Activated CD8-positive, alpha-beta memory T cell treated with anti-CD3 and anti-CD28 coated beads, Interleukin-2, amount 50 U/mL, for 48 hours (primary cell): ENCODE measurements at regions not wholly inside any gene's neighbourhood (a gene's known extent, or its start where the extent isn't known, plus 50 kb on each side); places are given as distances from the start of the nearest gene placed in this dataset.

Source experiments
- DNase-seq: peaks from one replicate; pipeline ENCODE4 v3.0.0-alpha.2; 2020

- DNase-seq = no peak
Observed at GRCh38 chr16:63981639-63982038, 1140.2 kb downstream of the CDH11 start.

- no peak for DNase-seq
Observed at GRCh38 chr16:63980763-63981162, 1141.1 kb downstream of the CDH11 start.

DNA sequence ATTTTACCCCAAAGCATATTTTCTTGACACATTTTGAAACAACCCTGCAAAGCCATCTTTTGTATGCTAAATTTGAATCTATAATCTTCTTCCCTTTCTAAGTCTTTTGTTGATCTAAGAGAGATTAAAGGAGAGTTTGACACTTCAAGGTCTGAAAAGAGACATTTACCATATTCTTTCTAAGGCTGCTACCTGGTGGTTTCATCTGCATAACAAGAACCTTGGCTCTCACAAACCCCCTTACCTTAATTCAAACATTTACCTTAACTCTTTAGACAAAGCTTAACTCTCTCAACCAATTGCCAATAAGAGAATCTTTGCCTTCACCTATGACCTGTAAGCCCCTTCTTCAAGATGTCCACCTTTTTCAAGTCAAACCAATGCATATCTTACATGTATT, 1143.6 kb downstream of the CDH11 start:
- DNase-seq = no peak

DNA sequence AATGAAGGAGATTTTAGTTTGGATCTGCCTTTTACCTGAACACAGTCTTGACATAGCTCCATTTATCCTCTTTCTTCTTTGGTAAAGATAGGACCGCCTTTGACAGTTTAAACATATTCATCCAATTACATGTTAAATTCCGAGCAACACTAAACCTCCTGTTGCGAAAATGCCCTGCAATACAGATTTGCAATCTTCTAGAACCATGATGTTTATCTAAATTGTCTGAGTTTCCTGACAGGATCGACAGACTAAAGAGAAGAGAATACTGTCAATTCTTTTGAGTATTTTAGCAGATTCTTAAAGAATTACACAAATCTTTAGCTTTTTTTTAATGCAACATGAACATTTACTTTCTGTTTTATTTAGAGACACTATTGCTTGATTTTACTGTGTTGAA, 1145.5 kb downstream of the CDH11 start:
- no peak for DNase-seq

DNA sequence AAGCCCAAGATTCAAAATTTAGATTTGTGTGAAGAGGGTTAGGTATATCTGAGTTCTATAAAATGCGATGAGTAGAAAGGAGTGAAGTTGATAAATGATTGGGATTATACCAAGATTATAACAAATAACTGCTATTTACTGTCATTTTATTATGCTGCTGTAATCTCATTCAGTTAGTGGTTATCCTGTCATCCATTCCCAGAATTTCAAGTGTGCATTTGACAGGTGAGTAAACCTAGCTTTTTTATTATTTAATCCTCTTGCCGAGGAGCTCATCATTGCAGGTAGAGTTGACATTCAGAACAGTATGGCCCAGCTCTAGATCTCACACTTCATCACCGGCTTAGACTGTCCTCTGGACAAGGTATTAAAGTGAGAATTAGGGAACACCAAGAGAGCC, 1146.2 kb downstream of the CDH11 start:
- no peak for DNase-seq

- no peak for DNase-seq
Observed at GRCh38 chr16:63967966-63968365, 1153.9 kb downstream of the CDH11 start.

GRCh38 chr16:63960321-63960720, 1161.5 kb downstream of the CDH11 start:
- no peak for DNase-seq

DNA sequence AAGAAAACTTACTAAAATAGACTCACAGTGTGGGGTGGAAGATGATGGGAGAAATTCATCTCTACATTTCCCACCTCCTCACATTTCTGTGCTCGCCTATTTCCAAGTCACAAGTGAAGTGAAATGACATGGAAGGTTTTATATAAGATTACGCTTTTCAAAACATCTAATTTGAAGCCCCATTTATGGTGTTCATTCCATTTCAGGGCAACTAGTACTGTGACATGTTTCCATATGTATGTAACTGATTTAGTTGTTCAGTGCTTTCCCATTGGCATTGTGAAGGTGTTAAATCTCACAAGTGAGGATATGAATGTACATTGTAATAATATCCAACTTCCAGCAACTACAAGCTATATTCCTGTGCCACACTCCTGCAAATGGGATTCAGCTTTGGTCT, 1174.8 kb downstream of the CDH11 start:
- DNase-seq = no peak

DNA sequence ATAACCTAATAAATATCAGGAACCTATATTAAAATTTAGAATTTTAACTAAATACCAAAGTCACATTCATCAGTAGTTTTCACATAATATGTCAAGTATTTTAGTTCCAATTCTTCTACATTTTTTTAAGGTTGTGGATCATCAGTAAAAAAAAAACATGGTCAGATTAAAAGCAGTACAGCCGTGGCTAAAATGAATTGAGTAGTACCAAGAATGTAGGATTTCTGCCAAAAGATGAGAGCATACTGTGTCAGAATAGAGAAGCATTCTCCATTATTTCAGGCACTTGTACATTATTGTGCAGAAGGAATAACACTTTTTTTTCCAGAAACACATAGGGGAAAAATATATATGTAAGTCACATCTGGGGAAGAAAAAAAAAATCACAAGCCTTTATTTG, 1176.1 kb downstream of the CDH11 start:
- DNase-seq = no peak

GRCh38 chr16:63943566-63943965, 1178.3 kb downstream of the CDH11 start:
- no peak for DNase-seq

DNA sequence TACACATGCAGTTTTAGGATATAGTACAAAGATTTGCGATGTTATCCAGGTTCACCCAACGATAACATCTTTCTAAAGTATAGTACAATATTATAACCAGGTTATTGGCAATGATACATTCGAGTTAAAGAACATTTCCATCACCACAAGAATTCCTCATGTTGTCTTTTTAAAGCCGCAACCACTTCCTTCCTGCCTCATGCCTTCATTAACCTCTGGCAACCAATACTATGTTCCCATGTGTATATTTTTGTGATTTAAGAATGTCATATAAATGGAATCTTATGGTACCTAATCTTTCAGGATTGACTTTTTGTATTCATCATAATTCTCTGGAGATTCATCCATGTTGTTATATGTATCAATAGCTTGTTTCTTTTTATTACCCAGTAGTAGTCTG, 1183.2 kb downstream of the CDH11 start:
- no peak for DNase-seq

- no peak for DNase-seq
Observed at GRCh38 chr16:63933841-63934240, 1188.0 kb downstream of the CDH11 start.

GRCh38 chr16:63928421-63928820, 1193.4 kb downstream of the CDH11 start:
- no peak for DNase-seq

DNA sequence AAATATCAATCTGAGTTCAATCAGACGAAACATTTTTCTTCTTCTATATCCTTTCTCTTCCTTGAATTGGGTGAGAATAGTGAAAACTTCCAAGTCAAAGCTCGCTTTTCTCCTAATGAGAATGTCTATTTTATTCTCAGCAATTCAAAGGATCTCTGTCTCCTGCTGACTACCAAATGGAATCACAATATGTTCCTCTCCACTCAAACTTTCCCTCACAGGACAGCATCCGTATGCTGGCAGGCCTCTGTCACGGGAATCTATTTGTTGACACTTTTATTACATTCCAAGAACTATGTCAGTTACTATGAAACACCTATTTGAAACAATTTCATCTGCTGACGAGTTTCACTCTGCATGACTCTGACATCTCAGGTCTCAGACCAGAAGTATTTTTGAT, 1196.6 kb downstream of the CDH11 start:
- no peak for DNase-seq

DNA sequence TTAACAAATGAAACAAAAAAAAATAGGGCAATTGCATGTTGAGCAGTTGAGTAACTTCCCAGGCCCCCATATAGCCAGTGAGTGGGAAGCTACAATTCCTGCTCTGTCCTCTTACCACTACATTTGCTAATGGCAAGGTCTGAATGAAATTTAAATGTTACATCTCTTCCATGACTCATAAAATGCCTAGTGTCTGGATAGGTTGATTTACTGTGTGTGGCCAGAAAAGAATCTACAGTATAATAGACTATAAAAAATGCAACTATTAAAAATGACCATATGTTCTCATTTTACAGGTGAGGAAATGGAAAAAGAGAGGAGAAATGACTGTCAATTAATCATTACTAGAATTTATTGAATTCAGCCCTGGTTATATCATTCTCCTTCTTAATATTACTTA, 1199.3 kb downstream of the CDH11 start:
- DNase-seq = no peak

DNA sequence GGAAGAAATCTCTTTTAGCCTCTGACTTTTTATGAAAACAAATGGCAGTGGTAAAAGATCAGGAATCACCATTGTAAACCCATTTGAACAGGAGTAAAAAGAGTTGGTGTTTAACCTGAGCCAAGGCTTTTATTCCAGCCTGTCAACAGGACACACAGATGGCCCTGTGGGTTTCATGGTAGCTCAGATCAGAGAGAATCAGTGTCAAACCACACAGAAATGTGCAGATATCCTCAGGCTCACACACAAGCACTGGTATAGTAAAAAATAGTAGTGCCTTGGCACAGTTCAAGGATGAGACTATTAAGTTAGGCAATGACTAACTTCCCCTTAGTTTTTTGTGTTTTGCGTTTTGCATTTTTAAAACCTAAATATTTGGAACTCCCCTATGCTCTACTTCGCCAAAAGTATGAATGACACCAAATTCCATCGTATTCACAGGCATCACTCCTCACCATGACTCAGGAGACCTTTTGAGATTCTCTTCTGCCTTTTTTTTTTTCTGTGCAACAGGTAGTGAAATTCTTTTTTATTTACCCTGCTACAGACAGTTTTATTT, 1200.0 kb downstream of the CDH11 start:
- no peak for DNase-seq

- no peak for DNase-seq
Observed at GRCh38 chr16:63913290-63913689, 1208.6 kb downstream of the CDH11 start.

- DNase-seq = no peak
Observed at GRCh38 chr16:63907251-63907650, 1214.6 kb downstream of the CDH11 start.

DNA sequence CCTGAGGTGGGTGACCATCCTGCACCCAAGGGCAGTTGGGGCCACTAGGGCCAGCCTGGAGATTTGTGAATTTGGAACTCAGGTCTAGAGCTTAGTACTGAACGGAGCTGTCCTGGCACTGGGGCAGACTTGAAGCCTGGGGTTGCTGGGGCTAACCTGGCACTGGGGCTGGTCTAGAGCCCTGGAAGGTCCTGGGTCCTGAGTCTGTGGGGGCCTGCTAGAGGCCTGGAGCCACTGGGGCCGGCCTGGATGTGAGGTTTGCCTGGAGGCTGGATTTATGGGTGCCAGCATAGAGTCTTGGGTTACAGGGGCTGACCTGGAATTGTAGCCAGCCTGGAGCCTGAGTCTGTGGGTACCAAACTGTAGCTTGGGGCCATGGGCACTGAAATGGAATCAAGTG, 1216.9 kb downstream of the CDH11 start:
- DNase-seq = no peak

- DNase-seq = no peak
Observed at GRCh38 chr16:63904182-63904581, 1217.7 kb downstream of the CDH11 start.

DNA sequence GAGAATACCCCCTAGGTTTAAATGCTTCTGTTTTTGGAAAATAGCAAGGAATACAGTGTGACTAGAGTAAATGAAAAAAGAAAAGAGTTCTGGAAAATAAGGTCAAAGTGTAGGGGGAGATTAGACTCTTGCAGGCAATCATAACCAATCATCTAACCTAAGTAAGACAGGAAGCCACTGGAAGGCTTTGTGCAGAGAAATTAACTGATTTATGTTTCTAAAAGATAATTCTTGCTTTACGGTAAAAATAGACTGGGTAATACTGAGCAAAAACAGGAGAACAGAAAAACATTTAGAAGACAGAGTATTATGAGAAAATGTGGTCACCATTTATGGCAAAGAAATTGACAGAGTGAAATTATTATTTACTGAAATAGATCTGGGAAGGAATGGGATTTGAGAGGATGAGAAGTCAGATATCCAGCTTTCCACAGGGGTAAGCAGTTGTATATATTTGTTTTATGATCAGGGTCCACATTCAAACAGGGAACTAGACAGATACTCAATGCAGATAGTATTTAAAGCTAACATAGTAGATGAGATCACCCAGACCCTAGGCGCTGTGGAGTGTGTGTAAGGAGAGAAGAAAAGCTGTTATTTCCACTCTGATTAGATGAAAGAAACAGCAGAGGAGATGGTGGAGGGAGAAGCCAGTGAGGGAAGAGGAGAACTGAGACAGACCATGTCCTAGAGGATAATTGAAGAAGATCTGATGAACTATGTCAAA, 1225.3 kb downstream of the CDH11 start:
- DNase-seq = no peak

DNA sequence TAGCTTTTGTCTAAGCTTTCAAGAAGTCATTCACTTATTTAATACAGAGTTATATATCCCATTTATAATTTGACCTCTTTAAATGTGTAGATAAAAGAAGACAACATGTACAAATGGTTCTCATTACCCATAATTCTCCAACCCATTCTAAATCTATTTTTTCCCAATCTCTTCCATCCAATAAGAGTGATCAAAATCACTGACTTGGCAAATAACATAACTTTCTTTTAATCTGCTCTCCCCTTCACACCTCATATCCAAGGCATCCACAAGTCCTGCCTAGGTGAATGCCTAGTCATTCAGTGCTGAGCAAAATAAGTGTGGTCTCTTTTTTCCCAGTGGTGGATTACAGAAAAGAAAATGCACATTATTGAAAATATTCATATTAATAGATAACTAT, 1231.1 kb downstream of the CDH11 start:
- no peak for DNase-seq

- no peak for DNase-seq
Observed at GRCh38 chr16:63890081-63890480, 1231.8 kb downstream of the CDH11 start.

- DNase-seq = no peak
Observed at GRCh38 chr16:63883091-63883490, 1238.8 kb downstream of the CDH11 start.

DNA sequence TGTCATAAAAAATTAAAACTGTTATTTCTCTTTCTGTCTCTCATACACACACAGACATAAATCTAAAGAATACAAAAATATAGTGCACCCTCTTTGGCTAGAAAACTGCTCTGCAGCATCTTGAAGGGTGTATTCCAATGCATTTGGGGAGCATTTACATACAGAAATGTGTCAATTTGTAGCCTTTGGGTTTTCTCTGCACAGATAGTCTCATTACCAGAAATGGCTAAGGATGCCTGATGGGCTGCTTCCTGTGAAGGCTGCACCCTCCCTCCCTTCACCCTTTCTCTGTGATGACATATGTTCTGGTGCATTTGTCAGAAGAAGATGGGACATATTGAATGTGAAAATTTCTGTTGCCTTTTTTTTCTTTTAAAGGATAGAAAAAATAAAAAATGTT, 1239.3 kb downstream of the CDH11 start:
- DNase-seq = no peak
